ENCODE measurements at regions not wholly inside any gene's neighbourhood (a gene's known extent, or its start where the extent isn't known, plus 50 kb on each side); places are given as distances from the start of the nearest gene placed in this dataset.
"Not testable (repeated sequence)": the region's sequence is repeated elsewhere in the genome, so short reads cannot be mapped to it uniquely, and the experiment has no call there.

DNA sequence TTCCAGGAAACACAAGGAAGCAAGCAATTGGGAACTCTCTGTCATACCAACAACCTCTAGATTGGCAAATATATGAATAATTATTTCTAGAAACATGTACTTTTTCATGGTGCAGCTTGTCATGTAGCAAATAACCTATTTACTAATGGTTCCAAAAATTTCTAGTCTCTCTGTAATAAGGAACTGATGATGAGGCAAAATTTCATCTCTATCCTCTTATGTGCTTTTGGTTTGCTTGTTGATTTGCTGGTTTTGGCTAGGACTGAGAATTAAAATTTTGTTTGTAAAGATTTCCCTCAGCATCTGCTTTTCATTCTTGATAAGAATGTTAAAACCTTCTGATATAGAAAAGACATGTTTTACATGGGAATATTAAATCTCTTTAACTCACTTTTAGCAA, 123.2 kb upstream of the UFM1 start:
- TF ChIP-seq, protein P1, sequence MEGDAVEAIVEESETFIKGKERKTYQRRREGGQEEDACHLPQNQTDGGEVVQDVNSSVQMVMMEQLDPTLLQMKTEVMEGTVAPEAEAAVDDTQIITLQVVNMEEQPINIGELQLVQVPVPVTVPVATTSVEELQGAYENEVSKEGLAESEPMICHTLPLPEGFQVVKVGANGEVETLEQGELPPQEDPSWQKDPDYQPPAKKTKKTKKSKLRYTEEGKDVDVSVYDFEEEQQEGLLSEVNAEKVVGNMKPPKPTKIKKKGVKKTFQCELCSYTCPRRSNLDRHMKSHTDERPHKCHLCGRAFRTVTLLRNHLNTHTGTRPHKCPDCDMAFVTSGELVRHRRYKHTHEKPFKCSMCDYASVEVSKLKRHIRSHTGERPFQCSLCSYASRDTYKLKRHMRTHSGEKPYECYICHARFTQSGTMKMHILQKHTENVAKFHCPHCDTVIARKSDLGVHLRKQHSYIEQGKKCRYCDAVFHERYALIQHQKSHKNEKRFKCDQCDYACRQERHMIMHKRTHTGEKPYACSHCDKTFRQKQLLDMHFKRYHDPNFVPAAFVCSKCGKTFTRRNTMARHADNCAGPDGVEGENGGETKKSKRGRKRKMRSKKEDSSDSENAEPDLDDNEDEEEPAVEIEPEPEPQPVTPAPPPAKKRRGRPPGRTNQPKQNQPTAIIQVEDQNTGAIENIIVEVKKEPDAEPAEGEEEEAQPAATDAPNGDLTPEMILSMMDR (IDR thresholded peaks at IDR 0.05; ENCODE audit: insufficient read depth, low read depth, low read length) = no peak
- H3K4me3 ChIP-seq (ENCODE audit: low read depth, low read length) = no peak overlapping the region
- no peak for DNase-seq (ENCODE audit: low read depth)

DNA sequence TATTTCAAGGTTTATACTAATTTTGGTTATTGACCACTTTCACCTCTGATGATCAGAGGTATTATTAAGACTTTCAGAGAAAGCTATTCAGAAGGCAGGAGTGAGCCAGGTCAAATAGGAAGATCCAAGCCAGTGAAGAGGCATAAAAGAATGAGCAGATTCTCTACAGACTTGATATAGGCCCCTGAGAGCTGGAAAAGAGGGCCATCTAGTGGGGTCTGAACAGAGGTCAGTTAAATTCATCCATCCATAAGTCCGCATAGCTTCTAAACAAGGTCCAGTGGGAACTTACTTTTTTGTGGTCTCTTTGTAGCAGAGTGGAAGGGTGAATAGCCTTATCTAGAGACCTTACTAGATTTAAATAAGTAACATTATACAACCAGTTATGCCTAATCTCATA, 126.6 kb upstream of the UFM1 start:
- TF ChIP-seq, protein P1 (IDR thresholded peaks at IDR 0.05; ENCODE audit: insufficient read depth, low read depth, low read length) = peak; percentile 31
- H3K4me3 ChIP-seq (ENCODE audit: low read depth, low read length) = no peak overlapping the region
- DNase-seq (ENCODE audit: low read depth) = no peak

DNA sequence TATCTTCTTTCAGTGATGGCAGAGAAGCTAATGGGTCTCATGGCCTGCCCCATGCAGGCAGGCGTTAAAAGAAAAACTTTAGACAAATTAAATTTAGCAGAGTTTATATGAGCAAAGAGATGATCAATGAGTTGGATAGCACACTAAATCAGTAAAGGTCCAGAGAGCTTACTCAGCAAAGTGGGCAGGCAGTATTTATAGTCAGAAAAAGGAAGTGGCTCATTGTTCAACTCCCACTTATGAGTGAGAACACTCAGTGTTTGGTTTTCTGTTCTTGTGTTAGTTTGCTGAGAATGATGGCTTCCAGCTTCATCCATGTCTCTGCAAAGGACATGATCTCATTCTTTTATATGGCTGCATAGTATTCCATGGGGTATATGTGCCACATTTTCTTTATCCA, 128.5 kb upstream of the UFM1 start:
- H3K4me3 ChIP-seq (ENCODE audit: low read depth, low read length); DNase-seq (ENCODE audit: low read depth): not testable (repeated sequence)

DNA sequence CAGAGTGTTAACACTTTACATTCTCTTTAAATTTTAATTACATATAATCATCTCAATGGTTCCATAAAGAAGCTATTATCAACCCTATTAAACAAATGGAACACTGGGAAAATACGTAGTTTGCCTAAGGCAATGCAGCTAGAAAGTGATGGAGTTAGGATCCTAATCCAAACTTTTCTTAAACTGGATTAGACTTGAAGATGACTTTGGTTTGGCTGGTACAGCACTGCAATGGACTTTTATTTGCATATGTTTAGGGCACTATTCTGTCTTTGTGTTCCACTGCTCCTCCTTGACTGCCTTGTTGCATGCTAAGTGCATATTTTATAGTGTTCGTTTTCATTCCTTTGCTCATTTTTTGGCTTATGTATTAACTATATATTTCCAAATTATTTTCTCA, 133.5 kb upstream of the UFM1 start:
- H3K4me3 ChIP-seq (ENCODE audit: low read depth, low read length) = no peak overlapping the region
- DNase-seq (ENCODE audit: low read depth) = no peak
- TF ChIP-seq, protein P1 (IDR thresholded peaks at IDR 0.05; ENCODE audit: insufficient read depth, low read depth, low read length) = no peak

DNA sequence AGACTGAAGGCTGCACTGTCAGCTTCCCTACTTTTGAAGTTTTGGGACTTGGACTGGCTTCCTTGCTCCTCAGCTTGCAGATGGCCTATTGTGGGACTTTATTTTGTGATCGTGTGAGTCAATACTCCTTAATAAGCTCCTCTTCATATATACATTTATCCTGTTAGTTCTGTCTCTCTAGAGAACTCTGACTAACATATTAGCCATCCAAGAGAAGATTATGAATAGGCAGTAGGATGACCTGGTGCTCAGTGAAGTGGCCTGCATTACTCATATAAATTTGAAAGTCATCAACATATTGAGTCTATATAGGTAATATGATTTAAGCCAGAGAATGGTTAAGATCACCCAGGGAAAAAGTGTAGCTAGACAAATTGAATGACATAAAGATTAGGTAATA, 136.3 kb upstream of the UFM1 start:
- TF ChIP-seq, protein P1 (IDR thresholded peaks at IDR 0.05; ENCODE audit: insufficient read depth, low read depth, low read length) = no peak
- H3K4me3 ChIP-seq (ENCODE audit: low read depth, low read length) = no peak overlapping the region
- no peak for DNase-seq (ENCODE audit: low read depth)

DNA sequence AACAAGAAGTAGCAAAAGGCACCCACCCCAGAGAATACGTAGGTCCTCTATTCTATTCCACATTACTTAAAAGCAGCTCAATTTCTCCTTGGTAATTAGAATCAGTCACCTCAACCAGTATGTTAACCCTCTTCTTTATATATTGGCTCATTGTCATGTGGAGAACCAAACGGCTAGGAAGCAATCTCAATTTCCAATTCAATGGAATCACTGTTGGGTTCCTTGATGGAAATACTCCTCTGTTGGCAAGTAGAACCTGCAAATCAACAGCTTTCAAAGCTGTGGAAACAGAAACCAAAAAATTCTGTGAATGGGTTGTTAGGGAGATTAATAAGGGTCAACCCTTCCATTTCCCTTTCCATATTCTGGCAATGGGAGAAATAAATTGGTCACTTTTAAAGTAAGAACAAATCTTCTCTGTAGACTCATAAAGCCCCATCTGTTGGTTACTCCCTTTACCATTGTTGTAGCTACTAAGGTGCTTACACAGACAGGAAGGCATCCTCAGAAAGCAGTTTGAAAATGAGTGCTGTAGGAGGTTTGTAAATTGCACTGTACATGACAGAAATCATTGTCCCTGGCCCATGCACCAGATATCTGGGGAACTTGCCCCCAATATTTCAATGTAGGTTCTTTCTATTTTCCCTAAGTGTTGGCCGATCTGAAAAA, 138.6 kb upstream of the UFM1 start:
- DNase-seq (ENCODE audit: low read depth) = no peak
- H3K4me3 ChIP-seq (ENCODE audit: low read depth, low read length) = no peak overlapping the region
- TF ChIP-seq, protein P1 (IDR thresholded peaks at IDR 0.05; ENCODE audit: insufficient read depth, low read depth, low read length) = no peak

DNA sequence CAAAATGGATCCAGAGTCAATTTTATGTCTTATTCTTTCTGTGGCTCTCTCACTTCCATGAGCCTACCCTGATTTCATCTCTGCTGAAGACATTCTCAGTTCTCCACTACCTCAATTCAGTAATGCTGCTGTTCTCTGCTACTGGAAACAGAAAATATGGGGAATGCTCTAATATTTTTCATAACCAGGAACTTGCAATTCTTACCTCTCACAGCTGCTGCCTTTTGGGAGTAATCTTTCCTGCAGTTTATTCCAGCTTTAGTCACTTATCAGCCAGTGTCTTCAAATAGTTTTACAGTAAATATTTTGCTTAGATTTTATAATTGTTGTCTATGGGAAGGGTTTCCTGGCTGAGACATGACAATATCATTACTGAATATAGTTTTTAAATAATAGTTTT, 145.1 kb upstream of the UFM1 start:
- TF ChIP-seq, protein P1 (IDR thresholded peaks at IDR 0.05; ENCODE audit: insufficient read depth, low read depth, low read length) = no peak
- DNase-seq (ENCODE audit: low read depth) = no peak
- no peak overlapping the region for H3K4me3 ChIP-seq (ENCODE audit: low read depth, low read length)
